ENCODE measurements at regions not wholly inside any gene's neighbourhood (a gene's known extent, or its start where the extent isn't known, plus 50 kb on each side); places are given as distances from the start of the nearest gene placed in this dataset.
A peak's percentile ranks its signal among the peaks of the same experiment; 100 is the strongest.

GRCh38 chr7:142685877-142686508 lies 63.3 kb upstream of the PRSS1 start:
- H3K27ac ChIP-seq: no peak overlapping the region
- no peak for TF ChIP-seq CTCF (conservative IDR thresholded peaks at IDR 0.05)
- TF ChIP-seq ZFX (IDR thresholded peaks at IDR 0.05): no peak

DNA sequence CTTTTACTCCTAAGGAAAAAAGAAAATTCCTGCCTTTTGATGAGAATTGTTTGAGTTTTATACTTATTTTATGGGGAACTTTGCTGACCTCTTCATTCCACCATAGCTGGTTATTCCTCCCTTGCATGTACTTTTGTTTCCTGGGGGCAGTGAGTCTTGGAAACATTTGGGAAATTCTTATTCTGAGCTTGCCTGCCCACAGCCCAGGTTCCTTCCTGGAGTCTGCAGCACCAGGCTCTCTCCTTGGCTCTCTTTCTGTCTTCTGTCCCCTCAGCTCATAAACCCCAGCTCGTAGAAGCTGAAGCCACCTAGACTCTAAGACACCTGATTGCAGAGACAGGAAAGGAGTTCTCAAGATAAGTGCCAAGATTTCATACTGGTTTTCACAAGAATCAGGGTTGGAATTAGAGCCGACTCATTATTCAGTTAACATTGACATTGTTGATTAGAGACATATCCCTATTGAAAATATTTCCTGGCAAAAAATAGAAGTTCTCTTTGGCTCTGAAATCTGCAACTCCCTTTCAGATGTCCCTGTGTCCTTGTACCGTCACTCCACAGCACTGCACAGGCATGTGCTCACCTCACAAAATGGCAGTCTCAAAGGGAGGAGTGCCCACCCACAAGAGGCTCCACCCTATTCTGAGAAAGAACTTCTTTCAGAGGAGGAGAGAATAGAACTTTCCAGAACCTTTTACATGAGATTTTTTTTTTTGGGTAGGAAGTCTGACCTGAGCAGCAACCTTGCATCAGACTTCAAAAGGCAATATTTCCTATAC lies 67.8 kb upstream of the PRSS1 start:
- no peak overlapping the region for H3K27ac ChIP-seq
- TF ChIP-seq ZFX (IDR thresholded peaks at IDR 0.05) (no peak), CTCF (conservative IDR thresholded peaks at IDR 0.05) (no peak)

- TF ChIP-seq CTCF (conservative IDR thresholded peaks at IDR 0.05) (no peak), ZFX (IDR thresholded peaks at IDR 0.05) (no peak)
These were observed 77.8 kb upstream of the PRSS1 start for GRCh38 chr7:142671506-142671905.

DNA sequence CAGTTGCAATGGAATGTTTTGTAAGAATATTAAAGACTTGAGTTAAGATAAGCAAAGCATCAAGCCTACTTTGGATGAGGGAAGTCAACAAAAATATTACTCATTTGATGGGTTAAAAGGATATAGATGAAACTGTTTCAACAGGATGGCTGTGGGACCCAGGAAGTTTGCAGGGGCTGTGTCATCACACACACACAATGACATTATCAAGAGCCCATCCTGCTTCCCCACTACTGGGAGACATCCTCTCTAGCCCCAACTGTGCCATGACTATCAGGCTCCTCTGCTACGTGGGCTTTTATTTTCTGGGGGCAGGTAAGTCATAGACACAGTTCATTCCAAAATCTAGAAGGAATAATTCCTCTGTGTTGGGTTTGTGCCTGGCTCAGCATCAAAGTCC lies 78.8 kb upstream of the PRSS1 start:
- no peak overlapping the region for H3K27ac ChIP-seq
- TF ChIP-seq ZFX (IDR thresholded peaks at IDR 0.05): no peak

More at GRCh38 chr7:142671506-142671905, 77.8 kb upstream of the PRSS1 start:
- no peak overlapping the region for H3K27ac ChIP-seq

DNA sequence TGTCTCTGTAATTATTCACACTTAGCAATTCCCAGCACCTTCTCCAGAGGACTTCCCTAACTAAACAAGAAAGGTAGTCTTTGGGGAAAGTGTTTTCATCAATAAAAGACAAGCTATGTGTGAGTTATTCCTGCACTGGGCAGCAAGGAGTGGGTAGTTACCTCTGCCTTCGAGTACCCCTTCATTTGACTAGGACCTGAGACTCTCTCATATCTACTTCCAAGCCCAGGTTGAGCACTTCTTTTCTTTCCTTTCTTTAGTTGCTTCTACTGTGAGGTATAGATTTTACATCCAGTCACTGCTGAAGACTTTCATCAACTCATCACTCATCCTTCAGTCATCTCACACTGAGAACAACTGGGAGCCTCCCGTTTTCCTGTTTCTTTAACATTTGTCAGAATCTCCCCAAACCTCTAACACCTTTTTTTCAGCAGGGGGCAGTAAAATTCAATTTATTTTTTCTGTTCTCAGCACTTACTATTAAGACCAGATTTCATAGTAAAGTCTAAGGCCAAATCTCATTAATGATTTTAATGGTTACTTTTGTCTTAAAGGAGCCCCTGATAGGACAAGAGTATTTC lies 80.1 kb upstream of the PRSS1 start:
- TF ChIP-seq ZFX (IDR thresholded peaks at IDR 0.05) (no peak), CTCF (conservative IDR thresholded peaks at IDR 0.05) (peak; percentile 62)
- no peak overlapping the region for H3K27ac ChIP-seq

GRCh38 chr7:142668495-142668894 lies 80.8 kb upstream of the PRSS1 start:
- H3K27ac ChIP-seq: no peak overlapping the region
- no peak for TF ChIP-seq CTCF (conservative IDR thresholded peaks at IDR 0.05)
- TF ChIP-seq ZFX (IDR thresholded peaks at IDR 0.05): no peak

GRCh38 chr7:142657376-142657775 lies 91.9 kb upstream of the PRSS1 start:
- no peak overlapping the region for H3K27ac ChIP-seq
- TF ChIP-seq ZFX (IDR thresholded peaks at IDR 0.05): no peak
- TF ChIP-seq CTCF (conservative IDR thresholded peaks at IDR 0.05): no peak
